DMS153 (cell line): ENCODE measurements at regions not wholly inside any gene's neighbourhood (a gene's known extent, or its start where the extent isn't known, plus 50 kb on each side); places are given as distances from the start of the nearest gene placed in this dataset.
A peak's percentile ranks its signal among the peaks of the same experiment; 100 is the strongest.
"Not testable (repeated sequence)": the region's sequence is repeated elsewhere in the genome, so short reads cannot be mapped to it uniquely, and the experiment has no call there.

Source experiments
- DNase-seq: peaks from one replicate; lab custom pipeline; 2025; lab: John Stamatoyannopoulos, UW

DNA sequence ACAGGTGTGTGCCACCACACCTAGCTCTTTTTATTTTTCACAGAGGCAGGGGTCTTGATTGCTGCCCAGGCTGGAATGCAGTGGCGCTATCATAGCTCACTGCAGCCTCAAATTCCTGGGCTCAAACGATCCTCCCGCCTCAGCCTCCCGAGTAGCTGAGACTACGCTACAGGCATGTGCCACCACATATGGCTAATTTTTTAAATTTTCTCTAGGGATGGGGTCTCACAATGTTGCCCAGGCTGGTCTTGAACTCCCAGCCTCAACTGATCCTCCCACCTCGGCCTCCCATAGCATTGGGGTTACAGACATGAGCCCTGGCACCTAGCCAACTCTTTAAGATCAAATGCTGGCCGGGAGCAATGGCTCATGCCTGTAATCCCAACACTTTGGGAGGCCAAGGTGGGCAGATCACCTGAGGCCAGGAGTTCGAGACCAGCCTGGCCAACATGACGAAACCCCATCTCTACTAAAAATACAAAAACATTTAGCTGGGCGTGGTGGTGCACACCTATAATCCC lies 50.6 kb upstream of the MYL10 start:
- not testable (repeated sequence) for DNase-seq

- DNase-seq, result no peak
Observed at GRCh38 chr7:101680406-101681145, 51.5 kb upstream of the MYL10 start.

- no peak for DNase-seq
Observed at GRCh38 chr7:101681170-101682007, 52.3 kb upstream of the MYL10 start.

DNA sequence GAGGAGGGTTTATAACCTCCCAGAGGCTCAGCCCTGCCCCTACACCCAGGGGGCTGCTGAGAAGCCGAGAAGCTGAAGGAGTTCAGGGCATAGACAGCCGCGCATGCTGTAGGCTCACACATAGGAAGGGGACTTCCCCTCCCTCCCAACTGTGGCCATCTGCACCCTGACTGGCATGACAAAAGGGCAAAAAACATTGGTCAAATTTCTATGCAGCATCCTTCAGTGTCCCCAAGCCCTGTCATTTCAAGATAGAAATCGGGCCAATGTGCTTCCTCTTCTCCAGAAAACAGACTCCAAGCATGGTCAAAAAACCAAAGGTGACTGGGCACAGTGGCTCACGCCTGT lies 55.9 kb upstream of the MYL10 start:
- no peak for DNase-seq

DNA sequence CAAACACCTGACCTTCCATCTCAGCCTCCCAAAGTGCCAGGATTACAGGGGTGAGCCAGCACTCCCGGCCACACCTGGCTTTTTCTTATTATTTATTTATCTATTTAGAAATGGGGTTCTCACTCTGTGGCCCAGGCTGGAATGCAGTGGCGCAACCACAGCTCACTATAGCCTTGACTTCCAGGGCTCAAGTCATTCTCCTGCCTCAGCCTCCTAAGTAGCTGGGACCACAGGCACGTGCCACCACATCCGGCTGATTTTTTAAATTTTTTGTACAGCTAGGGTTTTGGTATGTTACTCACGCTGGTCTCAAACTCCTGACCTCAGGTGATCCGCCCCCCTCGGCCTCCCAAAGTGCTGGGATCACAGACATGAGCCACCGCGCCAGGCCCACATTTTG lies 56.9 kb upstream of the MYL10 start:
- no peak for DNase-seq

DNA sequence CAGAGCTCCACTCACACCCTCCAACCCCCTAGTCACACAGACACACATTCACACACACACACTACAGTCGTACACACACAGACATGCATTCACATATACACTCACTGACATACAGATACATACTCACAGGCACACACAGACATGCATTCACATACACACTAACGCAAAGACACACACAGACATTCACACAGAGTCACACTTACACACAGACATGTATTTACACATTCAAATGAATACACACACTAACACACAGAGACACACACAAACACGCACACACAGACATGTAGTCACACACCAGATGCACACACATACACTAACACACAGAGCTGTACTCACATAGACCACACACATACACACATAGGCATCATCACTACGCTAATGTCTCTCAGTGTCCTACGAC lies 58.0 kb upstream of the MYL10 start:
- no peak for DNase-seq

- no peak for DNase-seq
Observed at GRCh38 chr7:101687791-101688182, 58.7 kb upstream of the MYL10 start.

DNA sequence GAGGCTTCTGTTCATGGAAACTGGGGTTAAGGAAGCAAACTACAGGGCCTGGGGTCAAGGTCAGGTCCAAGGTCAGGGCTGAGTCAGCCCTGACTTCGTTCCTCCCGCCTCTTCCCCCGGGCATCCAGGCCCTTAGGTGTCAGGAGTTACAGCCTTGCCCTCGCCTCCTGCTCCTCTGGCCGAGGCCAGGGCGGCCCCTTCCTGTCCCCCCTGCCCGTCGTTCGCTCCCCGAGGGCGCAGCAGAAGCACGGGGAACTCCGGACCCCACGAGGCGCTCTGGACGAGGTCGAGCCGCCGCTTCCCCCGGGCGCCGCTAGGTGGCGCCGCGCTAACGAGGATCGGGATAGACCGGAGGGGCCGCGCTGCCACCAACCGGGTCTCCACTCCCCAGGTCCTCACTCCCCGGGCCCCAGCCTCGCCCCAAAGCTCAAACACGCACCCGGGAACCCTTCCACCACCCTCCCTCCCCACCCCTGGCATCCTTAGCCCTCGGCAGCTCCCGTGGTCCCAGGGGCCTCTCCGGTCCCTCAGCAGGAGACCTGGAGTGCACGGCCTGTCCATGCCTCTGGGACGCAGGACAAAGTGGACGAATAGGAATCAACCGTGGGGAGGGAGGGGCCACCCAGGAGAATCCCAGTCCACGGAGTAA lies 59.2 kb upstream of the MYL10 start:
- DNase-seq, result peak; percentile 44

DNA sequence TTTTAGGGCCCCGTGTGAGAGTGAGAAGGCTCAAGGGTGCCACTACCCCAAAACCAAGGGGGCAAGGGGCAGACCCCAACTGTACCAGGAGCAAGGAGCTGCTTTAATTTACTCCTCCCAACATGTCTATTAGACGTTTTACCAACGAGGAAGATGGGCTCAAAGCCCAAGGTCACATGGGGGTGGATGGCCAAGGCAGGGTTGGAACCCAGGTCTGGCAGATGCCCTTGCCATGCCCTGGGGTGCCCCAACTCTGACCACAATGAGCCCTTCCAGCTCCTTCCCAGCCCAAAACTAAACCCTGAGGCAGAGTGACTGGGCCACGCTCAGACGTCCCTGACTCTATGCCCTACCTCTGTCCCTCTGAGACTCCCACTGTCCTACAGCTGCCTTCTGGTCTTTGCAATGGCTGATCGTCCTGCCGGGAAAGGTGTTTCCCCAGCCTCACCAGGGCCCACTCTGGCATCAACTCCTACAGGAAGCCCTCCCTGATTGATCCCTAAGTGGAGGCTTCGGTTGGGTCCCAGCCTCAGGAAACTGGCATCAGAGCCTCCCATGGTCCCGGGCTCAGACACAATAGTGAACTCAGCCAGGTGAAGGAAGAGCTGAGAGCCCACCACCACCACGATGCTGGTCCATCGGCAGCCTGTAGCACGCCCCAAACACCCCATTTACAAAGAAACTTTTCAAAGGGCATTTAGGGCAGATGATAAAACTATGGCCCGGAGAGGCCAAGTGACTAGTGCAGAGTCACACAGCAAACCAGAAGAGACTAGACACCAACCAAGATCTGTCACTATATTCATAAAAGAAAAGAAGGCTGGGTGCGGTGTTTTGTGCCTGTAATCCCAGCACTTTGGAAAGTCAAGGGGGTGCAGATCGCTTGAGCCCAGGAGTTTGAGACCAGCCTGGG lies 60.2 kb upstream of the MYL10 start:
- no peak for DNase-seq

GRCh38 chr7:101690061-101690460 lies 61.0 kb upstream of the MYL10 start:
- no peak for DNase-seq

- DNase-seq, result no peak
Observed at GRCh38 chr7:101691822-101692384, 62.8 kb upstream of the MYL10 start.

DNA sequence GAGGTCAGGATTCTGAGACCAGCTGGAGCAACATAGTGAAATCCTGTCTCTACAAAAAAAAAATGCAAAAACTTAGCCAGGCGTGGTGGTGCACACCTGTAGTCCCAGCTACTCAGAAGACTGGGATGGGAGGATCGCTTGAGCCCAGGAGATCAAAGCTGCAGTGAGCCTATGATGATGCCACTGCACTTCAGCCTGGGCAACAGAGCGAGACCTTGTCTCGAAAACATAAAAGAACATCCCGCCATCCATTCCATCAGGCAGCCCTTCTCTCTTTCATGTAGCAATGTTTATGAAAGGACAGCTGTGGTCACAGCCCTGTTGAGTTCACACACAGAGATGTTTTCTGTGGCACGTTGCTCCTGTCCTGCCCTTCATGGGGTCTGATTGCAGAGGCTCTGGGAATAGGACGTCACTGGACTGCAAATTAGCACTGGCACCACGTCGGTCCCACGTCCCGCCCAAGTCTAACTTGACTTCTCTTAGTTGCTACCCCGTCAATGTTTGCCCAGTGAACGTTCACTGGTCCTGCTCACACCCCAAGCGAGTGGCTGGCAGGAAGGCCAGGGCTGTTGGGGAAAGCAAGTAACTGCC lies 64.5 kb upstream of the MYL10 start:
- DNase-seq, result no peak

DNA sequence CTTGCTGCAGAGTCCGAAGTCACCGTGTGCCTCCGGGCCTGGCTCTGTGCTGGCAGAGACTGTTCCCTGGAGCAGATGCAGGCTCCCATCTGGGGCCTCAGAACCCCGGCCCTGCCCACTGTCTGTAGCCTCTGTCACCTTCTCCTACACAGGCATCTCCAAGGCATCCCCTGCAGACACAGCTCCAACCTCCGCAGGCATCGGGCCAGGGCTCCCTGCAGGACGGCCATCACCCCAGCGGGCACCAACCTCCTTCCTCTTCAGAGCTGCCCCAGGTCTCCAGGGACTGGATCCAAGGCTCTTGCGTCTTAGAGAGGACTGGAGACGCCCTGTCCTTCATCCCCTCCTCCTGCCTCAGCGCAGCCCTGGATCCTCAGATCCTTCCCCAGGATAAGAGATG lies 69.9 kb upstream of the MYL10 start:
- DNase-seq, result no peak

DNA sequence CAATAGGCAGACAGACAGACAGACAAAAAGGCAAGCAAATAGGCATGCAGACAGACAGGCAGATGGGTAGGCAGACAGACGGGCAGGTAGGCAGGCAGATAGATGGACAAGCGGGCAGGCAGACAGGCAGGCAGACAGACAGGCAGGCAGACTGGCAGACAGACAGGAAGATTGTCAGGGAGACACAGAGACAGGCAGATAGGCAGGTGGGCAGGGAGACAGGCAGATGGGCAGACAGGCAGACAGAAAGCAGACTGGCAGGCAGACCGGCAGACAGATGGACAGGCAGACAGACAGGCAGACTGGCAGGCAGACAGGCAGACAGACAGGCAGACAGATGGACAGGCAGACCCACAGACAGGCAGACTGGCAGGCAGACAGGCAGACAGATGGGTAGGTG lies 70.3 kb upstream of the MYL10 start:
- DNase-seq, result no peak

GRCh38 chr7:101699881-101700823 lies 71.1 kb upstream of the MYL10 start:
- no peak for DNase-seq

GRCh38 chr7:101701153-101701794 lies 72.2 kb upstream of the MYL10 start:
- no peak for DNase-seq

GRCh38 chr7:101702362-101702850 lies 73.3 kb upstream of the MYL10 start:
- DNase-seq, result no peak

DNA sequence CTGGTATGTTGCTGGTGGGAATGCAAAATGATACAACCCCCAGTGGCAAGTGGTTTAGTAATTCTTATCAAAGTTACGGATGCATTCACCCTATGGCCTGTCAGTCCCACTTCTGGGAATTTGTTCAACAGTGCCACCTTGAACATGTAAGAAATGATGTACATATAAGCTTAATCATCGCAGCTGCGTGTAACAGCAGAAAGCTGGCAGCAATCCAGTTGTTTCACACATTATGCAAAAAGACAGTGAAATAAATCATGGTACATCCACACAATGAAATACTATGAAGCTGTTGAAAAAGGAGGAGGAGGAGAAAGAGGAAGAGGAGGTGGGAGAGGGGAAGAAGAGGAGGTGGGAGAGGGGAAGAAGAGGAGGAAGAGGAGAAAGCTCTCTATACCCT lies 76.2 kb upstream of the MYL10 start:
- peak; percentile 26 for DNase-seq

DNA sequence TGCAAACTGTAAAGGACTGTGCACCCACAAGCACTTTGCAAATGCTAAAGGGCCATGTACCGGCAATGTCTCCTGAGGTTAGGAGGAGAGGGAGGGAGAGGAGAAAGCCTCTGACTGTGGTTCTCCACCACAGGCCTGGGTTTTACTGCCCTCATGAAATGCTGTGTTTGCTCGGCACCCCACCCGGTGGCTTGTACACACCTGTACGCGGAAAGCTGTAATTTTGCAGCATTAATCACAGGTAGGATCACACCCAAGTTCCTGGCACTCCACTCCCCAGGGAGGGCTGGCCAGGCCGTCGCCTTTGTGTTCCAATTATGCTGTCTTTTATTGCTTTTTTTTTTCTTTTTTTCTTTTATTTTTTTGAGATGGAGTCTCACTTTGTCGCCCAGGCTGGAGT lies 78.5 kb upstream of the MYL10 start:
- peak; percentile 55 for DNase-seq
